Heart right ventricle (tissue), 16 donors: ENCODE measurements at regions not wholly inside any gene's neighbourhood (a gene's known extent, or its start where the extent isn't known, plus 50 kb on each side); places are given as distances from the start of the nearest gene placed in this dataset.

ENCODE experiments used
- ATAC-seq, 8 donors: fragments of 200-7000 bp; cut with Tn5 transposase; one replicate each; pipeline ENCODE4 v1.9.1; 2020; ENCODE audit warnings: mild to moderate bottlenecking in 8 of 8, moderate library complexity in 8 of 8, moderate number of reproducible peaks in 1 of 8
- DNase-seq, 2 donors: peaks; one replicate each; pipeline ENCODE4 v3.0.0-alpha.2; 2020
- H3K27ac ChIP-seq, 10 donors: fragments of 200-600 bp; sonication (generic) in 2 of 10; one replicate each; pipeline versions ENCODE4 v1.5.0 to v1.8.0; 2020 to 2022; ENCODE audit warnings: mild to moderate bottlenecking in 3 of 10
- H3K27me3 ChIP-seq, 7 donors: fragments of 200-600 bp; one replicate each; pipeline ENCODE4 v1.8.0; 2021 to 2022; ENCODE audit warnings: mild to moderate bottlenecking in 2 of 7
- H3K36me3 ChIP-seq, 9 donors: fragments of 200-600 bp; sonication (generic) in 1 of 9; one replicate each; pipeline versions ENCODE4 v1.5.0 to v1.8.0; 2020 to 2022; ENCODE audit warnings: mild to moderate bottlenecking in 2 of 9
- H3K4me1 ChIP-seq, 9 donors: fragments of 200-600 bp; sonication (generic) in 1 of 9; one replicate each; pipeline versions ENCODE4 v1.5.0 to v1.8.0; 2020 to 2022; ENCODE audit warnings: mild to moderate bottlenecking in 4 of 9
- H3K4me3 ChIP-seq, 10 donors: fragments of 200-600 bp; sonication (generic) in 2 of 10; one replicate each; pipeline versions ENCODE4 v1.5.0 to v1.8.0; 2020 to 2022; ENCODE audit warnings: mild to moderate bottlenecking in 7 of 10, moderate library complexity in 2 of 10
- H3K9me3 ChIP-seq, 11 donors: fragments of 200-600 bp in 10 of 11; sonication (generic) in 2 of 11; one replicate each; pipeline versions ENCODE4 v1.5.0 to v1.8.0; 2013 to 2022; ENCODE audit warnings: mild to moderate bottlenecking in 2 of 11, control low read depth in 1 of 11, moderate library complexity in 1 of 11
- CTCF ChIP-seq, 9 donors: fragments of 200-600 bp; sonication (generic) in 2 of 9; IDR thresholded peaks; one replicate each; pipeline versions ENCODE4 v1.5.0 to v1.8.0; 2021 to 2022; ENCODE audit warnings: antibody characterized with exemption in 9 of 9, mild to moderate bottlenecking in 5 of 9, moderate library complexity in 1 of 9
- WGBS, 2 donors: extraction: QIAGEN DNeasy Blood & Tissue Kit; methylation state at CpG; one replicate each; pipeline ENCODE4 v1.1.7; 2013; ENCODE audit warnings: inconsistent platforms in 1 of 2; 5-methylcytosine and 5-hydroxymethylcytosine counted together
- intact Hi-C, 10 donors: fragments of 100-400 bp; cut with DNase I; formaldehyde crosslinking; loops; one replicate each; pipeline versions ENCODE4 v1.11.1 to v1.14.2; 2022
- donor health status: Arrhythmogenic right ventricular cardiomyopathy.
- donor health status: ischemic (EF 13 %, LVEDD 7.1; RV severe dilation, severe dysfunction).
- donor health status: healthy with polysubstance abuse.
- donor health status: DM: no; HTN: yes; CAD: no.
- donor health status: DM: no; HTN: no; CAD: no.
- donor health status: ischemic (EF 25% LVEDD 6.9; RV normal size, moderate dysfunction).
- donor health status: ischemic (EF 25% LVEDD 5.7; RV mildly dilated, moderate dysfunction).
- donor health status: healthy.
- donor health status: DM: yes; HTN: yes; CAD: no.
- donor health status: Ischemic cardiomyopathy.
- donor health status: ischemic (EF 35%, LVEDD 5.7; RV mildly dilated, moderate dysfunction).
- donor health status: nonischemic (EF 11% LVEDD 7.7; RV severe dilation, severe dysfunction).
- donor health status: DM: yes; HTN: yes; CAD: no.
- donor health status: PGD.
- donor health status: ischemic (EF 29% LVEDD 5.4; RV normal size, mild dysfunction).
- donor health status: nonischemic (EF 23%, LVEDD 6.1; RV moderate dilation, normal function).

GRCh38 chr22:47432683-47433082 is 670.2 kb downstream of the TBC1D22A start:
- peaks cover 0 to 11% (median 0%) of the 10 kb centered on the region in 7 donors for H3K27me3 ChIP-seq
- no peaks in the 10 kb centered on the region for H3K4me1 ChIP-seq
- H3K36me3 ChIP-seq = no peaks in the 10 kb centered on the region
- 72% methylated on average over 7 of the region's 7 CpGs for WGBS, 2 donors
- H3K27ac ChIP-seq = no peak overlapping the region
- ATAC-seq = no peak
- DNase-seq = no peak
- intact Hi-C loops = loop anchor here in 1 of 10 donors (10.0 kb wide), 1 partner anchor 58 kb away; no protein-coding TSS in a partner anchor
- peaks cover 0 to 47% (median 10%) of the 10 kb centered on the region in 11 donors for H3K9me3 ChIP-seq
- H3K4me3 ChIP-seq = no peak overlapping the region
- TF ChIP-seq CTCF (IDR thresholded peaks at IDR 0.05) = no peak

- DNase-seq (no peak), ATAC-seq (no peak)
- no peak overlapping the region for H3K4me3 ChIP-seq
- 76 to 79% methylated on average over 21 of the region's 21 CpGs for WGBS, 2 donors
- no peaks in the 10 kb centered on the region for H3K36me3 ChIP-seq
- intact Hi-C loops = no loop called here
- H3K27me3 ChIP-seq = peaks cover 0 to 57% (median 32%) of the 10 kb centered on the region in 7 donors
- peaks cover 0 to 9% (median 0%) of the 10 kb centered on the region in 11 donors for H3K9me3 ChIP-seq
- no peaks in the 10 kb centered on the region for H3K4me1 ChIP-seq
- TF ChIP-seq CTCF (IDR thresholded peaks at IDR 0.05) = no peak
- H3K27ac ChIP-seq = no peak overlapping the region
Observed at GRCh38 chr22:47423861-47424820, 661.7 kb downstream of the TBC1D22A start.

- Histone ChIP-seq H3K27me3 (peaks cover 0 to 57% (median 32%) of the 10 kb centered on the region in 7 donors), H3K27ac (no peak overlapping the region), H3K4me1 (no peaks in the 10 kb centered on the region), H3K9me3 (peaks cover 0 to 3% (median 0%) of the 10 kb centered on the region in 11 donors), H3K4me3 (no peak overlapping the region), H3K36me3 (no peaks in the 10 kb centered on the region)
- no peak for TF ChIP-seq CTCF (IDR thresholded peaks at IDR 0.05)
- DNase-seq (no peak), ATAC-seq (no peak)
- intact Hi-C loops = no loop called here
- 71 to 77% methylated on average over 9 of the region's 9 CpGs for WGBS, 2 donors
Observed at GRCh38 chr22:47423266-47423665, 660.8 kb downstream of the TBC1D22A start.

- Histone ChIP-seq H3K9me3 (no peaks in the 10 kb centered on the region), H3K4me1 (no peaks in the 10 kb centered on the region), H3K36me3 (no peaks in the 10 kb centered on the region), H3K27ac (no peak overlapping the region), H3K27me3 (peaks cover 0 to 57% (median 32%) of the 10 kb centered on the region in 7 donors), H3K4me3 (no peak overlapping the region)
- ATAC-seq = no peak
- no peak for TF ChIP-seq CTCF (IDR thresholded peaks at IDR 0.05)
- 89 to 90% methylated on average over 10 of the region's 10 CpGs for WGBS, 2 donors
- intact Hi-C loops = no loop called here
- DNase-seq = no peak
Observed at GRCh38 chr22:47422736-47423135, 660.3 kb downstream of the TBC1D22A start.
